Ectodermal cell (in vitro differentiated cells): ENCODE measurements at regions not wholly inside any gene's neighbourhood (a gene's known extent, or its start where the extent isn't known, plus 50 kb on each side); places are given as distances from the start of the nearest gene placed in this dataset.

ENCODE experiments used
- H3K27ac ChIP-seq: 2 replicates; pipeline ENCODE4 v1.7.0; 2013; ENCODE audit warnings: mild to moderate bottlenecking, low read depth, low read length; ENCODE audit not compliant: insufficient read depth, poor library complexity, severe bottlenecking
- H3K27me3 ChIP-seq: 2 replicates; pipeline ENCODE4 v1.7.0; 2013; ENCODE audit warnings: mild to moderate bottlenecking, low read length; ENCODE audit not compliant: insufficient read depth, control insufficient read depth, poor library complexity, severe bottlenecking
- H3K36me3 ChIP-seq: one replicate; pipeline ENCODE4 v1.7.0; 2013; ENCODE audit warnings: low read length; ENCODE audit not compliant: control insufficient read depth, insufficient read depth
- H3K4me1 ChIP-seq: one replicate; pipeline ENCODE4 v1.7.0; 2013; ENCODE audit warnings: low read length; ENCODE audit not compliant: control insufficient read depth, insufficient read depth
- H3K4me3 ChIP-seq: 2 replicates; pipeline ENCODE4 v1.7.0; 2013; ENCODE audit warnings: low read depth, low read length, control low read depth; ENCODE audit not compliant: insufficient read depth
- H3K9me3 ChIP-seq: 2 replicates; pipeline ENCODE4 v1.7.0; 2013; ENCODE audit warnings: mild to moderate bottlenecking, low read length, moderate library complexity; ENCODE audit not compliant: control insufficient read depth
- WGBS, 2 experiments: methylation state at CpG; one replicate each; pipeline ENCODE4 v1.1.7; 2013; ENCODE audit warnings: missing lambda C conversion rate in 2 of 2; 5-methylcytosine and 5-hydroxymethylcytosine counted together

DNA sequence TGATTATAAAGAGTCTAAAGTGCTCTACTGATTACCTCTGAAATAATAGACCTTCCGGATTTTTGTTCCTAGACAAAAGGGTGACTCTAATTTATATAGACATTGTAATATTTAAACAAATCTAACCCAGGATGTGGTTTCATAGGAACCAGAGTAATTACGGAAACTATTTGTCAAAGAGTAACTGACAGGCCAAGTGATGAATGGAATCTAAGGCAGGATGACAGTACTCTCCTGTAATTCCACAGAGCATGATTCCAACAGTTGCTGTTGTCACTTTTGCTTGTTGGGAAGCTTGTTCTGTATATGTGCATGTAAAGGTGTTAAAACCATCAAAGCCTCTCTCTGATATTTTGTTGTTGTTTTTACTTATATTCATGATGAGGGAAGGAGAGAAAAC is 1141.0 kb downstream of the IGSF11 start:
- H3K9me3 ChIP-seq: no peaks in the 10 kb centered on the region
- H3K36me3 ChIP-seq: no peaks in the 10 kb centered on the region
- no peaks in the 10 kb centered on the region for H3K27me3 ChIP-seq
- WGBS, 2 experiments: 83 to 84% methylated on average over 1 of the region's 2 CpGs
- no peaks in the 10 kb centered on the region for H3K4me1 ChIP-seq
- H3K27ac ChIP-seq: no peak overlapping the region
- no peak overlapping the region for H3K4me3 ChIP-seq

DNA sequence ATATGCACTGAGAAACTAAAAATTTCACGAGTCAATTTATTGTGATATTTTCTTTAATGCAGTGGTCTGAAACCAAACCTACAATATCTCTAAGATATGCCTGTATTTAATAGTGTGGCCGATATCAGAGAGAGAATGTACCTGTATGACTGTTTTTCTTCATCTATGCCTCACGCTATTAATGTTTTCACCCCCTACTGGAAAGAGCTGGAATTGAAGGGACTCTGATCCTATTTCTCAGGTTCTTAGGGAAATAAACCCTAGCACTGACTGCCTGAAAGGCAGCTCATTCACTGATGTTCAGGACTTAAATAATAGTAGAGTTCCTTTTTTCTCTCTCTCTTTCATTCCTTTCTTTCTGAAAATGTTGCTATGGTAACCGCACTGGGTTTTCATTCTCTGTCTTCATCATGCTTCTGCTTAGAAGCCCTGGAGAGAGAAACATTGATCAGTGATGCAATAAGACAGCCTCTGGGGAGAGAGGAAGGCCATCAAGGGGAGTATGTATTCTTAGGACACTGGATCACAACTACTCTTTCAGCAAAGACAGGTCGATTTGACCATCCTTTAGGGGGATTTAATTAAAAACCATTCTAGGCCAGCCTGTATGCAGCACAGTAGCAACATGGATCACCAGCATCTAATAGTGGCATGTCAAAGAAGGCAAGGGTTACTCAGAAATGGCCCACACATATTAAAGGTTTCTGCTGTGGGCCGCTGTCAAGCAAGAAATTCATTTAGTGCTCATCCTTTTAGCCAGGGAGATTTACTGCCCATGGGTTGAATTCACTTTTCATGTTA is 1135.7 kb downstream of the IGSF11 start:
- WGBS, 2 experiments: 71 to 79% methylated on average over 5 of the region's 6 CpGs
- Histone ChIP-seq H3K27ac (peak overlapping the region; percentile 51), H3K4me1 (no peaks in the 10 kb centered on the region), H3K9me3 (no peaks in the 10 kb centered on the region), H3K27me3 (no peaks in the 10 kb centered on the region), H3K36me3 (no peaks in the 10 kb centered on the region), H3K4me3 (no peak overlapping the region)

DNA sequence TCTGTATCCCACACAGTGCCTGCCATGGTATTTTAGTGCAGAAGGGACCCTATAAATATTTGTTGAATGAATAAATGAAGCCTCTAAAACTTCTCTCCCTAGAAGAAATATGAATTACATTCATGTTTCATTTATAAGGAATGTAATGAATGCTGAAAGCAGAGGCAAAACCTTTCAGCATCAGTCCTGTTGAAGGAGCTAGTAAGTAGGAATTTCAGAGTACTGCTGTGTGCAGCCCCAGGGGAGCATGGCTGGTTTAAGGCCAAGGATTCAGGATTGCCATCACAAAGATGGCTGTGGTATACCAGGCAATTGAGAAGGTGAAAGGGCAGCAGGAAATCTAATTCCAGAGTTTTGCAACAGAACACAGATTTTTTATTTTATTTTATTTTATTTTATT is 1131.4 kb downstream of the IGSF11 start:
- H3K27me3 ChIP-seq: no peaks in the 10 kb centered on the region
- H3K4me3 ChIP-seq: no peak overlapping the region
- no peaks in the 10 kb centered on the region for H3K36me3 ChIP-seq
- H3K27ac ChIP-seq: no peak overlapping the region
- H3K9me3 ChIP-seq: no peaks in the 10 kb centered on the region
- H3K4me1 ChIP-seq: no peaks in the 10 kb centered on the region

DNA sequence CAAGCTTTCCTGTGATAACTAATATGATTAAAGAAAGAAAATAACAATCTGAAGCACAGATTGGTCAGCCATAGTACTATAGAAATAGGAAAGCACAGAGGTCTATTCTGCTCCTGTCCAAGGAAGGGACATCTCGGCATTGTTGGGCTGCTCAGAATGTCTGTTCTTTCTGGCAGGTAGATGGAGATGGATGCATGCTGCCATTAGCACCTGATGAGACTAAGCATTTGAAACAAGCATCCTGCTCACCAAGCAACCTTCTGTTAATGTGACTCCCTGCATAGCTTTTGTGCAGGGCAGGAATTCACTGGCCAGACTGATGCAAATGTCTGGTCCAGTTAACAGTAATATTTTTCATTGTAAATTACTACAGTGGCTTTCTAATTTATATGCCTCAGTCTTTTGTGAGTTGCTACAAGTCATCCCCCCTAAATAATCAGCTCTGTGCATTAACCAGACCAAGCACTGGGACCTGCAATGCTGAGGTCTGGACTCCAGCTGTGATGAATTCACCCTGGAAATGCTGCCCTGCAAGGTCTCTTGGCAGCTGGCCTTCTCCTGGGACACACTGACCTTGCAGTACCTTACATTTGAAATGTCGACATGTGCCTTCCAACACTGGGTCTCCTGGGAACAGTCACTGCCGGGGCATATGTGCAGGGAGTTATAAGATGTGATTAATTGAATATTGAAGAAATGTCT is 1123.7 kb downstream of the IGSF11 start:
- Histone ChIP-seq H3K36me3 (no peaks in the 10 kb centered on the region), H3K27me3 (no peaks in the 10 kb centered on the region), H3K27ac (no peak overlapping the region), H3K9me3 (no peaks in the 10 kb centered on the region), H3K4me1 (no peaks in the 10 kb centered on the region), H3K4me3 (no peak overlapping the region)
- 71 to 87% methylated on average over 2 to 3 of the region's 3 CpGs for WGBS, 2 experiments

DNA sequence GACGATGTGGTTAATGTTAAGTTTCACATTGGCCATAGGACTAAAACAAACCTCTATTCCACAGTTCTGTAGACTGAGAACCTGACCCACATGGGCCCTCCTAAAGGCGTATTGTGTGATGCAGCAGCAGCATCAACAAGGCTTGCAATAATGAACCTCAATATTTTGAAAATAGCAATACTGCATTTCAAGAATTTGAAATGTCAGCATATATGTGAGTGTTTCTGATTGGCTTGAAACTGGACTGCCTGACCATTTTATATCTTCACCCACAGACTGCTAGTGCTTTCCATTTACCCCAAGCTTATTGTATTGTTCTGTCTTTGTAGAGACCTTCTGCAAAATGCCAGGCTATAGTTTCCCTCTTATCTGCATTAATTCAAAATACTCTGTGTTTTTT is 1122.3 kb downstream of the IGSF11 start:
- 97 to 100% methylated on average over 2 of the region's 2 CpGs for WGBS, 2 experiments
- H3K4me3 ChIP-seq: no peak overlapping the region
- H3K4me1 ChIP-seq: no peaks in the 10 kb centered on the region

DNA sequence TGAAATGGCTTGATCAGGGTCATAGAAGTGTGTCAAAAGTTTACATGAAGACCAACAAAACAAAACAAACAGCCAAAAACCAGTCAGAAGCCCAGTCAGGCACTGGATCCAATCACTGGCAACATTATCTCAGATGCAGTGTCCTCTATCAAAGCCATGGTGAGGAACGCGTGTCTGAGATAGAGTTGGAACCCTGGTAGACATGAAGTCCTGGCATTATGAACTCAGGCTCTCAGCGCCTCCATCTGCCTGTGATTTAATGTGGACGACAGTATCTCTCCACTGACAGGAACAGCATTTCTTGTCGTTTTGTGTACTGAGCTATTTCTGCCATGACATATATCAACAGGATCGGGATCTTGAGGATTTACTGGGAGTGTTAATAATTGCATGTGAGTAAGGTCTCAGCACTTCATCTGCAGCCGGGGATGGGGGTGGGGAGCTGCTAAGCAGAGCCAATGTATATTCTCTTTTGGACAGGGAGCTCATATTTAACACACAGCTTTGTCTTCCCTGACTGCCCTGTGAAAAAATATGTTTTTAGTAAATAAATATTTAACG is 1120.0 kb downstream of the IGSF11 start:
- 93 to 97% methylated on average over 8 of the region's 8 CpGs for WGBS, 2 experiments
- no peaks in the 10 kb centered on the region for H3K36me3 ChIP-seq
- no peak overlapping the region for H3K4me3 ChIP-seq
- H3K27ac ChIP-seq: no peak overlapping the region
- no peaks in the 10 kb centered on the region for H3K9me3 ChIP-seq
- no peaks in the 10 kb centered on the region for H3K27me3 ChIP-seq
- peaks cover 3% of the 10 kb centered on the region for H3K4me1 ChIP-seq

More for the DNA sequence above, 1122.3 kb downstream of the IGSF11 start:
- no peaks in the 10 kb centered on the region for H3K36me3 ChIP-seq
- no peaks in the 10 kb centered on the region for H3K27me3 ChIP-seq
- H3K27ac ChIP-seq: no peak overlapping the region
- no peaks in the 10 kb centered on the region for H3K9me3 ChIP-seq

DNA sequence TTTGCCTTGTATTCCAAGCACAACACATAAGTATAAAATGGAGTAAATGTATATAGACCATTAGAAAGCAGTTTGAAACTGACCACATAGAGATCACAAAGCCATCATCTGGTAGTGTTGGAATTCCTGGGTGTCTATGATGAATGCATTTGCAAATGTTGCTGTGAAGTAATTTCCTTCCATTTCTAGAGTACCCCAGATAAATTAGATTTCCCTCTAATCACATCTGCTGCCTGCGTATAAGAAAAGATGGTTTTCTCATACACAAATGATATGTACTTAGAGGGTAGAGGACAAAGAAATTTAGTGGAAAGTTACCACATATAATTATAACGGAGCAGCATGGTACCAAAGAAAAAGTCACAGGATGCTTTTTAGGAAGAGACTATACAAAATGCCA is 1117.8 kb downstream of the IGSF11 start:
- Histone ChIP-seq H3K27me3 (no peaks in the 10 kb centered on the region), H3K4me3 (no peak overlapping the region), H3K36me3 (no peaks in the 10 kb centered on the region), H3K9me3 (no peaks in the 10 kb centered on the region), H3K4me1 (peaks cover 16% of the 10 kb centered on the region), H3K27ac (no peak overlapping the region)
- 100% methylated on average over 1 of the region's 2 CpGs for WGBS, 2 experiments

DNA sequence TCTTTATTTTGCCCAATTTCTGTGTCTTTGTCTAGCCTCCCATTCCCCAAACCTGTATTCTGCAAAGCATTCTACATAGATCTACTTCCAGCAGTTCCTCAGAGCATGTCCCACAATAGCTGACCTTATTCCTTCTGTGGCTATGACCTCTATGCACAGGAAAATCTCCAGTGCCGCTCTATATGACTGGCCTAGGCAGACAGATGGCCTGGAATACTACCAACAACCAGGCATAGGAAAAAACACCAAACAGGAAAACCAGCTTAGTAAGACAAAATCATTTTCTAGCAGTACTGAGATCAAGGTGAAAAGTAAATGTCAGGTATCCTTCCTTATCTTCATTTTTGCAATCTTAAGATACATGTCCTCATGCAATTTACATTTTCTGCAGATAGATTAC is 1115.0 kb downstream of the IGSF11 start:
- Histone ChIP-seq H3K4me1 (peaks cover 22% of the 10 kb centered on the region), H3K4me3 (no peak overlapping the region), H3K36me3 (no peaks in the 10 kb centered on the region), H3K27me3 (no peaks in the 10 kb centered on the region), H3K9me3 (no peaks in the 10 kb centered on the region), H3K27ac (no peak overlapping the region)
- WGBS, 2 experiments: 75 to 95% methylated on average over 1 of the region's 1 CpG

DNA sequence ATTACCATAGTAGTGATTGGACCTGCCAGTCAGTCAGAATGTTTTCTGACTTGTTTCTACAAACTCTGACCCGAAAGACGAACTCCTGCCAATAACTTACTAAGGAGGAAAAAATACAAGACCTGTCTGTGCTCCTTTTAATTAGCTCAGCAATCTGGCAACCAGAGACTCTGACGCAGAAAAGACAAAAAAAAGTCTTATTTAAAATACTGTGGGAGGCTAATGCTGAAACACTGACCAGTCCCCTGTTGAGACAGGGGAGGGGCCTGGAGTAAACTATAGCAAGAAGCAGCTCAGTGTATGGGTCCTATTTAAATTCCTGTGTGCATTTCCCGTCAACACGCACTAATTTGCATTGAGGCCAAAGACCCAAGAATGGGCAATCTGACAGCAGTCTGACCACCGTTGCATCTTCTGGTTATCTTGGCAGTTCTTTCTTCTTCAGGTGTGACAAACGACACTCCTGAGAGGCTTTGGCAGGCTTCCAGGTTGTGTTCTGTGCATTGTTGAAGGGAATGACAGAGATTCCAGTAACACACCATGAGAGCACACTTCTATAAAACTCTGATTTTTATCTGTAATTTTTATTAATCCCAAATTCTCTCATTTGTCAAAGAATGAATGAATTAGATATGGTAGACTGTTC is 1114.3 kb downstream of the IGSF11 start:
- Histone ChIP-seq H3K9me3 (no peaks in the 10 kb centered on the region), H3K4me3 (no peak overlapping the region), H3K27me3 (no peaks in the 10 kb centered on the region), H3K27ac (no peak overlapping the region), H3K4me1 (peaks cover 22% of the 10 kb centered on the region), H3K36me3 (no peaks in the 10 kb centered on the region)
- WGBS, 2 experiments: 65 to 66% methylated on average over 7 of the region's 7 CpGs

DNA sequence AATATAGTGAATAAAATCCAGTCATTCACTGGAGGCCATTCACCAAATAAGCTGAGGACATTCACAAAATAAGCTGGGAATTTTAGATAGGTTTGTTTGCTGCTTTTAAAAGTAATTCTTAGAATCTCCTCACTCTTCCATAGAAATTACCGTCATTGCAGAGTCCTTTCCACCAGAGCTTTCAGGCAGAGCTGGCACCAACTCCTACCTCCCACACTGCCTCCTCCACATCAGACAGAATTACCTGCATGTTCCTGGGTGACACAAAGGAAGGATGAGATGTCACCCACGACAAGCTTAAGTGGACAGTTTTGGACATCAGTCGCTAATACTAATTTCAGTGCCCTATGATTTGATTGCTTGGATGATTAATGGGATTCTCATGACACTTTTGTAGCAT is 1113.2 kb downstream of the IGSF11 start:
- H3K4me1 ChIP-seq: peaks cover 22% of the 10 kb centered on the region
- no peaks in the 10 kb centered on the region for H3K36me3 ChIP-seq
- 93 to 94% methylated on average over 3 of the region's 3 CpGs for WGBS, 2 experiments
- H3K9me3 ChIP-seq: no peaks in the 10 kb centered on the region
- H3K4me3 ChIP-seq: no peak overlapping the region
- no peaks in the 10 kb centered on the region for H3K27me3 ChIP-seq
- H3K27ac ChIP-seq: no peak overlapping the region
